ENCODE measurements at regions not wholly inside any gene's neighbourhood (a gene's known extent, or its start where the extent isn't known, plus 50 kb on each side); places are given as distances from the start of the nearest gene placed in this dataset.

GRCh38 chr10:52877451-52877850 lies 104.9 kb upstream of the MBL2 start:
- TF ChIP-seq POLR2A (IDR thresholded peaks at IDR 0.05): no peak
- no peak for TF ChIP-seq CTCF (IDR thresholded peaks at IDR 0.05)
